H9 (cell line): ENCODE measurements at regions not wholly inside any gene's neighbourhood (a gene's known extent, or its start where the extent isn't known, plus 50 kb on each side); places are given as distances from the start of the nearest gene placed in this dataset.
"Not testable (repeated sequence)": the region's sequence is repeated elsewhere in the genome, so short reads cannot be mapped to it uniquely, and the experiment has no call there.

Experiments used
- DNase-seq: peaks from one replicate; pipeline ENCODE4 v3.0.0-alpha.2; 2017
- H2AFZ ChIP-seq: one replicate; pipeline ENCODE4 v1.6.1; 2013; ENCODE audit warnings: mild to moderate bottlenecking, low read length, control low read depth, moderate library complexity
- H2AK5ac ChIP-seq: 2 replicates; pipeline ENCODE4 v1.6.1; 2013; ENCODE audit warnings: low read length, control low read depth, mixed read lengths; ENCODE audit not compliant: insufficient read length
- H2BK120ac ChIP-seq: one replicate; pipeline ENCODE4 v1.6.1; 2013; ENCODE audit warnings: low read depth, mild to moderate bottlenecking, low read length, control low read depth, inconsistent platforms; ENCODE audit not compliant: poor library complexity, severe bottlenecking
- H2BK12ac ChIP-seq: 2 replicates; pipeline ENCODE4 v1.6.1; 2013; ENCODE audit warnings: low read length, control low read depth, mixed read lengths, low read depth; ENCODE audit not compliant: insufficient read length
- H2BK15ac ChIP-seq: 2 replicates; pipeline ENCODE4 v1.6.1; 2013; ENCODE audit warnings: low read depth, low read length, control low read depth
- H2BK20ac ChIP-seq: one replicate; pipeline ENCODE4 v1.6.1; 2013; ENCODE audit warnings: low read depth, mild to moderate bottlenecking, low read length, control low read depth, inconsistent platforms; ENCODE audit not compliant: poor library complexity, severe bottlenecking
- H2BK5ac ChIP-seq: 2 replicates; pipeline ENCODE4 v1.6.1; 2013; ENCODE audit warnings: low read length, control low read depth, mixed read lengths; ENCODE audit not compliant: insufficient read length
- H3K14ac ChIP-seq: 2 replicates; pipeline ENCODE4 v1.6.1; 2013; ENCODE audit warnings: low read length, control low read depth; ENCODE audit not compliant: insufficient read depth
- H3K18ac ChIP-seq: 2 replicates; pipeline ENCODE4 v1.6.1; 2013; ENCODE audit warnings: low read depth, mild to moderate bottlenecking, mixed read lengths, low read length, control low read depth; ENCODE audit not compliant: insufficient read length
- H3K23ac ChIP-seq: 2 replicates; pipeline ENCODE4 v1.6.1; 2013; ENCODE audit warnings: low read length, control low read depth, mixed read lengths, low read depth; ENCODE audit not compliant: insufficient read length
- H3K23me2 ChIP-seq: 2 replicates; pipeline ENCODE4 v1.6.1; 2013; ENCODE audit warnings: low read depth, mild to moderate bottlenecking, mixed read lengths, low read length, control low read depth; ENCODE audit not compliant: insufficient read length, poor library complexity, severe bottlenecking
- H3K27ac ChIP-seq: 2 replicates; pipeline ENCODE4 v1.5.1; 2013; ENCODE audit warnings: low read length, control low read depth, mixed read lengths, low read depth; ENCODE audit not compliant: insufficient read length
- H3K27me3 ChIP-seq: 2 replicates; pipeline ENCODE4 v1.6.1; 2013; ENCODE audit warnings: low read length, control low read depth, inconsistent platforms; ENCODE audit not compliant: insufficient read depth
- H3K4ac ChIP-seq: 2 replicates; pipeline ENCODE4 v1.6.1; 2013; ENCODE audit warnings: low read depth, mild to moderate bottlenecking, control low read depth, inconsistent platforms, low read length, moderate library complexity
- H3K4me1 ChIP-seq: 2 replicates; pipeline ENCODE4 v1.6.1; 2013; ENCODE audit warnings: low read length, control low read depth, inconsistent platforms; ENCODE audit not compliant: insufficient read depth
- H3K4me2 ChIP-seq: 2 replicates; pipeline ENCODE4 v1.6.1; 2013; ENCODE audit warnings: low read length, control low read depth, mixed read lengths; ENCODE audit not compliant: insufficient read length, insufficient read depth
- H3K56ac ChIP-seq: 2 replicates; pipeline ENCODE4 v1.6.1; 2013; ENCODE audit warnings: low read depth, mild to moderate bottlenecking, mixed read lengths, low read length, control low read depth; ENCODE audit not compliant: insufficient read length
- H3K79me1 ChIP-seq: 2 replicates; pipeline ENCODE4 v1.6.1; 2013; ENCODE audit warnings: low read depth, mild to moderate bottlenecking, moderate library complexity, low read length, control low read depth, inconsistent platforms; ENCODE audit not compliant: insufficient read depth, poor library complexity, severe bottlenecking
- H3K79me2 ChIP-seq: 2 replicates; pipeline ENCODE4 v1.6.1; 2013; ENCODE audit warnings: low read length, control low read depth, inconsistent platforms; ENCODE audit not compliant: insufficient read depth
- H3K9ac ChIP-seq: 2 replicates; pipeline ENCODE4 v1.6.1; 2013; ENCODE audit warnings: low read length, control low read depth, mixed read lengths; ENCODE audit not compliant: insufficient read length; ENCODE audit errors: extremely low read depth
- H3K9me3 ChIP-seq: one replicate; pipeline ENCODE4 v1.6.1; 2013; ENCODE audit warnings: low read depth, low read length, inconsistent platforms; ENCODE audit not compliant: control insufficient read depth
- H3T11ph ChIP-seq: one replicate; pipeline ENCODE4 v1.6.1; 2013; ENCODE audit warnings: mild to moderate bottlenecking, low read length, control low read depth, inconsistent platforms
- H4K20me1 ChIP-seq: one replicate; pipeline ENCODE4 v1.6.1; 2013; ENCODE audit not compliant: control insufficient read depth, insufficient read length, insufficient read depth
- H4K5ac ChIP-seq: 2 replicates; pipeline ENCODE4 v1.6.1; 2013; ENCODE audit warnings: low read depth, mild to moderate bottlenecking, mixed read lengths, low read length, control low read depth; ENCODE audit not compliant: insufficient read length
- H4K8ac ChIP-seq: replicated peaks from 2 replicates; pipeline ENCODE4 v1.6.1; 2013; ENCODE audit warnings: low read length, control low read depth, mixed read lengths, low read depth; ENCODE audit not compliant: insufficient read length
- H4K91ac ChIP-seq: 2 replicates; pipeline ENCODE4 v1.6.1; 2013; ENCODE audit warnings: low read depth, mild to moderate bottlenecking, moderate library complexity, mixed read lengths, low read length, control low read depth; ENCODE audit not compliant: insufficient read length
- H3K27ac Mint-ChIP-seq, 3 experiments: 2 replicates in 2 of 3; 3 replicates in 1 of 3; pipeline ENCODE4 v1.8.0; 2020 to 2021; ENCODE audit warnings: mixed read lengths in 3 of 3, mild to moderate bottlenecking in 1 of 3, moderate library complexity in 1 of 3
- H3K27me3 Mint-ChIP-seq: 2 replicates; pipeline ENCODE4 v1.8.0; 2021; ENCODE audit warnings: low read depth, mild to moderate bottlenecking, moderate library complexity, mixed read lengths
- H3K36me3 Mint-ChIP-seq, 3 experiments: 2 replicates in 2 of 3; 3 replicates in 1 of 3; pipeline ENCODE4 v1.8.0; 2020 to 2021; ENCODE audit warnings: low read depth in 3 of 3, mixed read lengths in 3 of 3; ENCODE audit not compliant: insufficient read depth in 1 of 3
- H3K4me1 Mint-ChIP-seq, 2 experiments: 2 replicates each; pipeline ENCODE4 v1.8.0; 2020; ENCODE audit warnings: mixed read lengths in 2 of 2
- H3K4me3 Mint-ChIP-seq, 2 experiments: 2 replicates in 1 of 2; 3 replicates in 1 of 2; pipeline ENCODE4 v1.8.0; 2020 to 2021; ENCODE audit warnings: mild to moderate bottlenecking in 2 of 2, mixed read lengths in 2 of 2, moderate library complexity in 1 of 2
- H3K9me3 Mint-ChIP-seq, 2 experiments: 2 replicates in 1 of 2; 3 replicates in 1 of 2; pipeline ENCODE4 v1.8.0; 2020; ENCODE audit warnings: mild to moderate bottlenecking in 2 of 2, mixed read lengths in 2 of 2, moderate library complexity in 1 of 2
- WGBS: extraction: QIAGEN DNeasy Blood & Tissue Kit; methylation state at CpG from one replicate; pipeline ENCODE4 v1.1.7; 2013; ENCODE audit warnings: missing lambda C conversion rate, low lambda C conversion rate, mixed read lengths; ENCODE audit not compliant: insufficient read length; ENCODE audit errors: extremely low coverage; 5-methylcytosine and 5-hydroxymethylcytosine counted together

GRCh38 chr20:30899370-30900079 is 357.9 kb upstream of the DEFB115 start:
- H2AFZ ChIP-seq, H3K14ac ChIP-seq, H3K4me2 ChIP-seq, H3K79me2 ChIP-seq, H3K27ac Mint-ChIP-seq, H3K18ac ChIP-seq, H2BK12ac ChIP-seq, H2BK15ac ChIP-seq, H3K27me3 ChIP-seq, H3K4ac ChIP-seq, H4K91ac ChIP-seq, H3K23me2 ChIP-seq, H4K20me1 ChIP-seq, H3K4me3 Mint-ChIP-seq, H3K4me1 ChIP-seq, H3K27me3 Mint-ChIP-seq, H2BK5ac ChIP-seq, H3K79me1 ChIP-seq, H2BK20ac ChIP-seq, H4K8ac ChIP-seq, H2AK5ac ChIP-seq, H2BK120ac ChIP-seq, H3K9ac ChIP-seq, H3K4me1 Mint-ChIP-seq, H4K5ac ChIP-seq, H3K56ac ChIP-seq, H3K23ac ChIP-seq, H3T11ph ChIP-seq, H3K27ac ChIP-seq: not testable (repeated sequence)
- no CpG with 5 or more reads among the region's 41 CpGs for WGBS
- Mint-ChIP-seq H3K9me3 (peaks cover 79 to 81% of the 10 kb centered on the region in 2 experiments), H3K36me3 (peaks cover 2 to 21% (median 5%) of the 10 kb centered on the region in 3 experiments; a peak in 5 of 7 replicates)
- peak; percentile 26 for DNase-seq
- H3K9me3 ChIP-seq: peaks cover 27% of the 10 kb centered on the region

- not testable (repeated sequence) for H3K27ac Mint-ChIP-seq, H3K27ac ChIP-seq, H2BK15ac ChIP-seq, H4K5ac ChIP-seq, H3K23me2 ChIP-seq, H3K27me3 ChIP-seq, H3K79me1 ChIP-seq, H3K23ac ChIP-seq, H3T11ph ChIP-seq, H3K27me3 Mint-ChIP-seq, H4K20me1 ChIP-seq, H3K4me3 Mint-ChIP-seq, H2AFZ ChIP-seq, H3K9ac ChIP-seq, H3K4me1 Mint-ChIP-seq, H3K4me1 ChIP-seq, H2BK20ac ChIP-seq, H3K18ac ChIP-seq, H2BK120ac ChIP-seq, H3K4ac ChIP-seq, H3K4me2 ChIP-seq, H4K8ac ChIP-seq, H4K91ac ChIP-seq, H3K14ac ChIP-seq, H2AK5ac ChIP-seq, H3K56ac ChIP-seq, H2BK12ac ChIP-seq, H2BK5ac ChIP-seq, H3K79me2 ChIP-seq
- DNase-seq: peak; percentile 25
- H3K36me3 Mint-ChIP-seq: peaks cover 7 to 24% (median 8%) of the 10 kb centered on the region in 3 experiments; a peak in 5 of 7 replicates
- peaks cover 81% of the 10 kb centered on the region in 2 experiments for H3K9me3 Mint-ChIP-seq
- H3K9me3 ChIP-seq: peaks cover 20% of the 10 kb centered on the region
- WGBS: no CpG with 5 or more reads among the region's 30 CpGs
These were observed 357.3 kb upstream of the DEFB115 start for GRCh38 chr20:30900080-30900719.
